HG03378 (cell line): ENCODE measurements at regions not wholly inside any gene's neighbourhood (a gene's known extent, or its start where the extent isn't known, plus 50 kb on each side); places are given as distances from the start of the nearest gene placed in this dataset.

Experiments used
- ATAC-seq: cut with Tn5 transposase; IDR thresholded peaks from one replicate; pipeline ENCODE4 v1.9.1; 2021; ENCODE audit warnings: mild to moderate bottlenecking, moderate library complexity; ENCODE audit not compliant: unreplicated experiment

DNA sequence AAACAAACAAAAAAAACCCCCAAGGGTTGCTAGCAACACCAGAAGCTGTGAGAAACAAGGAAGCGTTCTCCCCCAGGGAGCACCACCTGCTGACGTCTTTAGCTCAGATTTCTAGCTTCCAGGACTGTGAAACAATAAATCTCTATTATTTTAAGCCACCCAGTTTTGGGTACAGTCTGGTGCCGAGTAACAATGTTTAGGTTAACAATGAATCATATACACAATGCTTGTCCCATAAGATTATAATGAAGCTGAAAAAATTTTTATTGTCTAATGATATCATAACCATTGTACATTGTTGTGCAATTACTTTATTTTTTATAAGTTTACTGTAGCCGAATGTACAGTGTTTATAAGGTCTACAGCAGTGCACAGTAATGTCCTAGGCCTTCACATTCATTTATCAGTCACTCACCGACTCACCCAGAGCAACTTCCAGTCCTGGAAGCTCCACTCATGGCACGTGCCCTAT is 72.1 kb upstream of the CAB39 start:
- ATAC-seq, result no peak

DNA sequence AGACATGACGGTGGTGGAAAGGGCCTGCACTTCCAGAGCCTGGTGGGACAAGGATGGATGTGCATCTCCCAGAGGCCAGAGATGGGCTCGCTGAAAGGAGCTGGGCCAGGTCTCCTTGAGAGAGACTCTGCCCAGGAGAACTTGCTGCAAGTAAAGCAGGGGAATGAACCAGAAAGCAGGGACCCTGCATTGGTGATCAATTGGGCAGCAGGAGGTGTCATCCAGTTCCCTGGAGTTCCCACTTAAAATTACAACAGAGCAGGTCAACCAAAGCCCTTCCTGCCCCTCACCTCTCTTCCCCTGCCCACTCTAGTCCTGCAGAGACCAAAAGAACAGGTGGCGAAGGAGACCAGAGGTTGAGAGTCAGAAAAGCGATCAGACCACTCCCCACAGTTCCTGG is 69.7 kb upstream of the CAB39 start:
- ATAC-seq, result no peak

DNA sequence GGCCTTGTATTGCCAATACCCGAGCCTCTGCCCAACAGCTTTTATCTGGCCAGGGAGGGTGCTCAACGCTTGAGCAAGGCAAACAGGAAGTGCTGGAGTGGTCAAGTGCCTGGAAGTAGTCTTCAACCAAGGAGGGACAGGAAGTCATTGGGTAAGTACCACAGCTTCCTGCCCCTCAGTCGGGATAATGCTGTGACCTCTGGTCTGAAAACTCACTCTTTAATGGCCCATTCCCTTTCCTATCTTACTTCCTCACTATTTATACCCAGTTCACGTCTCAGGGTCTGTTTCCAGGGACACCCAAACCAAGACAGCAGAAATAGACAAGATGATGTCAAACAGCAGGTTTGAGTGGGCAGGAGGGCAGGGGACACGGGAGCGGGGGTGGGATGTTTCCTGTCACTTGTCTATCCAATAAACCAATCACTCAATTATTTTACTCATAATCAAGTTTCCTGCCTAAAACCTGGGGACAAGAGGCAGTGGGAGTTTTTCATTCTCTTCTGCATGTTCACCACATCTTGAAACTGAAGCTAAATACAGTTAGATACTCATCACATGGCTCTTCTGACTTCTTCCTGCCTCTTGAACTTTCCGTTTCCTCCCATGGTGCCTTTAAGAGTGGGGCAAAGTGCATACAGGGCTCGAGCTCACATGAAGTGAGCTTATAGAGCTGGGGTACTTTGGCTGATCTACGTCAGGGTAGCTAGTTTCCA is 68.9 kb upstream of the CAB39 start:
- peak; percentile 86 for ATAC-seq

DNA sequence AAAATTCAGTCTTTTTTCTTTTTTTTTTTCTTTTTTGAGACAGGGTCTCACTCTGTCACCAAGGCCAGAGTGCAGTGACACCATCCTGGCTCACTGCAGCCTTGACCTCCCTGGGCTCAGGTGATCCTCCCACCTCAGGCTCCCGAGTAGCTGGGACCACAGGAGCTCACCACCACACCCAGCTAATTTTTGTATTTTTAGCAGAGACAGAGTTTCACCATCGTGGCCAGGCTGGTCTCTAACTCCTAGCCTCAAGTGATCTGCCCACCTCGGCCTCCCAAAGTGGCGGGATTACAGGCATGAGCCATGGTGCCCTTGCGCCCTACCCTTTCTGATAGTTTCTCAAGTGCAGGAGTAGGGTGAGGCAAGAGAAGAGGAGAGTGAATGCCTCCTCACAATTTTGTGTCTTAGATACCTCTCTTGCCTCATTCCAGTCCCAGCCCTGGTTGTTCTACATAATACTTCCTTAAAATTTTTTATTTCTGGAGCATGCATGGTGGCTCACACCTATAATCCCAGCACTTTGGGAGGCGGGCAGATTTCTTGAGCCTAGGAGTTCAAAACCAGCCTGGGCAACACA is 68.2 kb upstream of the CAB39 start:
- peak; percentile 17 for ATAC-seq

DNA sequence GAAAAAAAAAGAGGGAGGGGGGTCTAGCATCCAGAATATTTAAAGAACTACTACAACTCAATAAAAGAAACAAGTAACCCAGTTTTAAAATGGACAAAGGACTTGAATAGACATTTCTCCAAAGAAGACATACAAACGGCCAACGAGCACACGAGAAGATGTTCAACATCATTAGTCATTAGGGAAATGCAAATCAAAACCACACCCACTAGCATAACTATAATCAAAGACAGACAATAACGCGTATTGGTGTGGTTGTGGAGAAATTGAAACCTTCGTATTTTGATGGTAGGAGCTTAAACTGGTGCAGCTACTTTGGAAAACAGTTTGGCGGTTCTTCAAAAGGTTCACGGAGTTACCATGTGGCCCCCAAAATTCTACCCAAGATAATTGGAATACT is 64.3 kb upstream of the CAB39 start:
- no peak for ATAC-seq

DNA sequence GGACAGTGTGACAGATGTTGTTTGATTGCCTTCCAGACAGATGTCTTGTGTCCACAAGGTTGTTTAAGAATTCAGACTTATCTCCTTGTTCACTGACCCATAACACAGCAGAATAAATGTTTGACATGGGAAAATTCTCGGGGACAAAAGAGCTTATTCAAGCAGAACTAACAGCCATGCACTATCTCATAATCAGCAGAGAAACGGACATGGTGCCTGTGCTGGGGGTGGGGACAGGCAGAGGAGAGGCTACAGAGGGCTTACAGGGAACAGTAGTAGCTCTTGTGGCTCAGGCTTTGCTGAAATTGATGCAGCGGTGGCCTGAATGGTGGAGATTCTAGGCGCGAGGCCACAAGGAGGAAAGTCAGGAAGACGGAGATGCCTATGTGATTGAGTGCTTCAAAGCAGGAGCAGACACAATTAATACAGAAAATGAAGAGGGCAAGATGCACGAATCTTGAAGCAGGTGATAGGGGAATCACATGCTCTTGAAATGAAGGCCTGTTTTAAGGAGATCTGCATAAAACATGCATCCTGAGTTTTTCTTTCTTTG is 62.0 kb upstream of the CAB39 start:
- peak; percentile 78 for ATAC-seq

DNA sequence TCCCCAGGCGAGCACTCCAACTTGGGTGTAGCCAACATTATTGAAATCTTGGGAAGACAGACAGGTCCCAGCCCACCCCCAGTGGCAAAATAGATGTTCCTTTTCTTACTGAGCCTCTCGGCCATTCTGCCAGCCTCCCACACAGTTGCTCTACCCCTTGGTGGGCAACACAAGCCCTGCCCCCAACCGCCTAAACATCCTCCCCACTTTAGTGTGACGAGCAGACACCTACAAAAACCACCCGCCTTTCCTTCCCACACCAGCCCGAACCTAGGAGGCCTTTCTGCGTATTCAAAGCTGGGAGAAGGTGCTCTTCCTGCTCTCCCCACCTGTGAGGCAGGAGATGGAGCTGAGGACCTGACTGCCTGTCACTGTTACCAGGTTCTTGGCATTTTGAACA is 58.6 kb upstream of the CAB39 start:
- ATAC-seq, result no peak

DNA sequence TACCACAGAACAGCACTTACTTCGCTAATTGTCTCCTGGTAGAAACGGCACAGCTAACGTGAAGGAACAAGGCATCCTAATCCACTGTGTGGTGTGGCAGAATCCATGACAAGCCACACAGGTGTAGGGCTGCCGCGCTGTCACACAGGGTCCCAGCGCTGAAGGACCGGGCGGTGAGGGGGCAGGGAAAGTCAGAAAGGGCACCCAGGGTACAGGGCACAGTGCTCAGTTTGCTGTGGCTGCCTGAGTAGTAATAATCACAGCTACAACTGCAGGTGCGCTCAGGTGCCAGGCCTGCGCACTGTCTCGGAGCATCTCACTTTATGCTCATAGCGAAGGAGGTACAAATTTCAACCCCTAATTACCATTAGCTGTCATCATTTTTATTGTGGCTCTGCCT is 55.2 kb upstream of the CAB39 start:
- no peak for ATAC-seq

DNA sequence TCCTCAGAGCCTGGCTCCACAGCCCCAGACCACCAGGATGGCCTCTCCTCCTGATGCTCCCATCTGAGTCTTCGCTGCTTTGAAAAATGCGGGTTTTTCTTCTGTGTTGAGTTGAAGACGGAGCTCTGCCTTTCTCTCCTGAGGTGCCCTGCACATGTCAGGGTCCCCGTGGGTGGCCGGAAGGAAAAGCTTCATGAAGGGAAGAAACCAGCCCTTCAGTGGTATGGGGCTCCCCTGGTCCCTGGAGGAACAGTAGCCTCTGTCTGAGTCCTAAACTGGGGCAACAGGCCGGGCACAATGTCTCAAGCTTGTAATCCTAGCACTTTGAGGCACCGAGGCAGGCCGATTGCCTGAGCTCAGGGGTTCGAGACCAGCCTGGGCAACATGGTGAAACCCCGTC is 54.7 kb upstream of the CAB39 start:
- no peak for ATAC-seq

DNA sequence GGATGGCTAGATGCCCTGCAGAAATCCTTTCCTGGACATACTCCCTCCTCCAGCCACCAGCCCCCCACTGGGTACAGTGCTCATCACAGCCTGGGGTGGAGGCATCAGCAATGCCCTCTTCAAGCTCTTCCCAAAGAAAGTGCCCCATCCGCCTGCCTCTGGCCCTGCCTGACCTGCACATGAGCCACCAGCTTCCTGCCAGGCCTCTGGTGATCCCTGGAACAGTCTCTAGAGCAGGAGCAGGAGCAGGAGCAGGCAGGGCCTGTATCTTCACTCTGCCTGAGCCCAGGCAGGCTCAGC is 54.1 kb upstream of the CAB39 start:
- no peak for ATAC-seq

DNA sequence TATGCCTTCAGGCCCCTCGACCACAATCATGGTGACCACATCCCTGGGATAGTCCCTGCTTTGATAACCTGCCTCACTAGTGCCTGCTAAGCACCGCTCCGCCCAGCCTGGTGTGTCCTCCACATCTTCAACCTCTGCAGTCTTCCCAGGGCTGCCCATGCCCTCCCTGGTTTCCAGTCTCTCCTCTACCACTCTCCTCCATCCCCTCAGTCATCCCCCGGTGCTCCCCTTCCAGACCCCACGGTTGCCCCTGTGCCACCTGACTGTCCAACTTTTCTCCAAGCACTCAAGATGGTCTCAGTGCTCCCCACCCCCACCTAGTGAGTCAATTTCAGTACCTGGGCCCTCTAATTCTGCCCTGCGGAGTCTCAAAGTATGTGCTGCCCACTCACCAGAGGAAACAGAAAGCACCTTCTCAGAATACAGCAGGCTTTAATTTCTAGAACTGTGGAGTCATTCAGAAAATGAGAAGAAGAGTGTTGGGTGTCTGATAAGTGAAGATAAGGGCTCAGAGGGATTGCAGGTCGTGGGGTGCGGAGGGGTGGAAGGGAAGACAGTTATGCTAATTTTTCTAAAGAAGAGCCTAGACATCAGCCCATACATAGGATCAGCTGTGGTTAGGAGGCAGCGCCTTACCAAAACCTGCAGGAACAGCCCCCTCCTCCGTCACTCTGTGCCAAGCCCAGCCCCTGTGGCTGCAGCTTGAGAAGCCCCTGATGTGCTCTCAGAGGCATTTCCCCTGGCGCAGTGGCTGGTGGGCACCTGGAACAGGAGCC is 53.6 kb upstream of the CAB39 start:
- ATAC-seq, result peak; percentile 61

DNA sequence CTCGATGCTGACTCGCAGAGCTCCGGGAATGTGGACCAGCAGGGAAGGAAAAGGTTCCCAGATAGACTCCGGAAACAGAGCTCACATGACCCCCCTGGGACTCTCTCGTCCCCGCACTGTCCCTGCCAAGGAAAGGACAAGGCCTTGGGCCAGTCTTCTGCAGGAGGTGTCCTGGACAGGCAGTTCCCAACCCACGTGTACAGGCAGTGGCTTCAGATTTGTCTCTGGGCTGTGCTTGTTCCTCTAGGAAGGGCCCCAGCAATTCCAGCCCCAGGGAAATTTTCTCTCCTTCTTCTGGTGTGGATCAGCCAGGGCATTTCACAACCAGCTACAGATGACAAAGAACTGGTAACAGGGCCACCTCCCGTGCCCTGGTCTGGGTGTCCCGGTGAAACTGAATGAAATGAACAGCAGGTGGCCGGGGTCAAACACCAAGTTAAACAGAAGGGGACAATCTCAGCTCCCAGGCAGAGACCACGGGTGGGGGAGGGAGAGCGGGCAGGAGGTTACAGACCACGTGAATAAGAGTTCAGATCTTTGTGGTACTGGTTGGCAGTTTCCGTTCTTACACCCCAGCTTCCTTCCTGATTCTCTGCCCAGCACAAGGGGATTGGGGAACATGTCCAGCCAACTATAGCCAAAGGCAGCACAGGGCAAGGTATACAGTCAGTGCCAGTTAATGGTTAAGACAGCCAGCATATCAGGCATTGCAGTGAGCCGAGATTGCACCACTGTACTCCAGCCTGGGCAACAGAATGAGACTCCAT is 52.2 kb upstream of the CAB39 start:
- no peak for ATAC-seq

DNA sequence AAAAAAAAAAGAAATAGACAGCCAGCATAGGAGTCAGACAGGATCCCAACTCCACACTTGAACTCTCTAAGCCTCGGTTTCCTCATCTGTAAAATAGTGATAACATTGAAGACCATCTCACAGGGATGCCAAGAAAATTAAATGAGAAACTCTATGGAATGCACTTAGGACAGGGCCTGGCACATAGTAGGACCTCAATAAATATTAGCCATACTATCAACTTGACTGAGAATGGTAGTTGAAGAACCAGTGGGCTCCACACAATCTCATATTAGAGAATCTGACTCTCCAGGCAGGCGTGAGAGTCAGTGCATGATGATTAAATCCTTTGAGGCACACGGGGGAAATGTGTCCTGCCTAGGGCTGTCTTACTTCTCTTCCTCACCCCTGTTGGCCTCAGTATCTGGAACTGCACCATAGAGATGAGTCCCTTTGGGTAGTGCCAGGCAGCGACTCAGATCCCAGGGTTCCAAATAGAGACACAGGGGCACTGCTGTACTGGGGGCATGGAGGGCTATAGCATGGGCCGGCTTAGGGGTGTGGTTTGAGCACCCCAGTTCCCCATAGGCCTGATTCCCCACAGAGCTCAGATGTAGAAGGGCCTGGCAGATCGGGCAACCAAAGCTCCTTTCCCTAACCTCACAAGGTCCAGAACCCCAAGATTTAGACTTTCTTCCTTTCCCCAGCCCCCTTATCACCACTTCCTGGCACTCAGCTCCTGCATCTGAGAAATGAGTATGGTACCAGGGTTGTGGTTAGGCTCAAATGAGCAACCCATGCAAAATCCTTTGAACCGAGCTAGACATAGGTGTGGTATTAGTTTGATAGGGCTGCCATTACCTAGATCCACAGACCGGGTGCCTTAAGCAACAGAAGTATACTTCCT is 51.3 kb upstream of the CAB39 start:
- ATAC-seq, result peak; percentile 45
